ENCODE measurements at regions not wholly inside any gene's neighbourhood (a gene's known extent, or its start where the extent isn't known, plus 50 kb on each side); places are given as distances from the start of the nearest gene placed in this dataset.

DNA sequence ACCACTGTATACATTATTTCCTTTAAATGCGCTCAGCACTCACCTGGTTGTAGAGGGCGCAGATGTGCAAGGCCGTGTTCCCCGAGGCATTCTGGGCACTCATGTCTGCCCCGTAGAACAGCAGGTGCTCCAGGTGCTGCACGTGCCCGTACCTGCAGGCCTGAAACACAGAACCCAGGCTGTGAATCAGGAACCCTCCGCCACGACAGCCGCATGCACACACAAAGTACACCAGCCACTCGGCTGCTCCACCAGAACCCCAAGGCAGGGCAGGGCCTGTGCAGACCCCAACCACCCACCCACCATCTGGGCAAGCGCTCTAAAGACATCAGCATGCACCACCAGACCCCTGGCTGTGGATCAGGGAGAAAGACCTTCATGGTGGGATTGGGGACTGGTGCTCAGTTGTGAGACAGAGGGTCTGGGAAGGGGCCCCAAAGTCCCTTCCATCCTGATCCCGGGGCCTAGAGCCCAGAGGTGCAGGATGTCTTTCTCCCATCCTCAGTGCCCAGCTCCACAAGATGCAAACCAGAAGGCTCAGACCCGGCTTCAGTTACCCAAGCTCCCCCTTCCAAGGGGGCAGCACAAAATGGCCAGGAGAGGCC, 177.2 kb downstream of the SHANK2 start:
- DNase-seq (ENCODE audit: low spot score) = no peak

DNA sequence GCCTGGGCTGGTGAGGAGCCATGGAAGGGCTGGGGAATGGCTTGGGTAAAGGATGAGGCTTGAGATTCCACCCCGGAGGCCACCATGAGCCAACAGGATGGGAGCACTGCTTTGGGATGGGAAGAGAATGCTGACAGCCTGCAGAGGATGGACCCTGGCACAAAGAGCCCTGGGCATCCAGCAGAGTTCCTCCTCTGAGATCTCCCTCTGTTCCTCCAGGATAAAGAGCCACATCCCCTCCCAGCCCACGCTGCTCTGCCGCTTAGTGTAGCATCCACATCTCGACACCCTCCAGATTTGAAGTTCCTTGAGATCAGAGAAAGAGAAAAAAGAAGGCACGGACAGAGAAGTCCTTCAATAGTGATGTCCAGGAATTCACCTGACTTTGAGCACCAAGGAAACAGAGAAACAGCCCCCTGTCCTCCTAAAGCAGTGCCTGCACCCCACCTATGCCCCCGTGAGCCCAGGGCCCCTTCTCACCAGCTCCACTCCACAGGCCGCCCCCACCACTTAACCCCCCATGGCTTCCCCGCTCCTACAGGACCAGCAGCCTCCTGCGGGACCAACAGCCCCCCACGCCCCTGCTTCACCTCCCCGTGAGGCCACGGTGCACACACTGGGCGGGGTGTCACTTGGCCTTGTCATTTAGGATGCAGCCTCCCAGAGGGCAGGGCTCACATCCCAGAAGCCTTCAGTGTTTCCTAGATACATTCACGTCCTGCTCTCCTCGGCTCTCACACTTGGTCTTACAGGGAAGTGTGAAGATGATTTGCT, 180.5 kb downstream of the SHANK2 start:
- DNase-seq (ENCODE audit: low spot score) = no peak

DNA sequence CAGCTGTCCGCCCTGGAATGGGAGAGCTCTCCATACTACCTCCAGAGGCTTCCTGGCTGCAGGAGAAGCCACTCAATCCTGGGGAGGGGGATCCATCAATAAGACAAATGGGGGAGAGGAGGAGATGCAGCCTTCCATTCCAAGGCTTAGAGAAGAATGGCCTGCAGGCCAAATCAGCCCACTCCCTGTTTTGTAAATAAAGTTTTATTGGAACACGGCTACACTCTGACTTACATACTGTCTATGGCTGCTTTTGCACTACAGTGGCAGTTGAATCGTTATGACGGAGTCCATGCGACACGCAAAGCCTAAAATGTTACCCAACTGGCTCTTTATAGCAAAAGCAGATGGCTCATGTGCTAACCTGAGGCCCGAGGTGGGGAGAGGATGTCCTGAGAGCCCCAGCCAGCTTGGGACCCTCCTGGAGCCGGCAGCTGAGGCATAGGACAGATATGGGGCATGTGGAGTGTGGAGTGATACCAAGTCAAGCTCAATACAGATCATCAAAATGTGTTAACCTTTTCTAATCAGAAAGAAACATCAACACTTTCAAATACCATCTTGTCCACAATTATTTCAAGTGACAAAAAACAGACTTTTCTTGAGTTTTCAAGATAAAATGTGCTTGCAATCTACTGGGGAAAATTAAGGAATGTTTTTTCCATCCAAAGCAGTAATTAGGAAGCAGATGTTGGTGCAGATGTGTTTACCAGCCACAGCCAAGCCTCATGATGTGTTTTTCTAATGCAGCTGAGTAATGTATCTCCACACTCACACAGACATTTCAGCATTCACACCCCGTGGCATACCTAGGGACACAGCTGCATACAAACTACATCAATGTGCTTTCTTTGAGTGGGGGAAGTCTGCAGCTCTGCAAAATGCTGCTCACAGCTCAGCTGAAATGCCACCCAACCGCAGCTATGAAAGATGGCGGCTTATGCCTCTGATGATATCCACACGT, 181.6 kb downstream of the SHANK2 start:
- DNase-seq (ENCODE audit: low spot score) = no peak

DNA sequence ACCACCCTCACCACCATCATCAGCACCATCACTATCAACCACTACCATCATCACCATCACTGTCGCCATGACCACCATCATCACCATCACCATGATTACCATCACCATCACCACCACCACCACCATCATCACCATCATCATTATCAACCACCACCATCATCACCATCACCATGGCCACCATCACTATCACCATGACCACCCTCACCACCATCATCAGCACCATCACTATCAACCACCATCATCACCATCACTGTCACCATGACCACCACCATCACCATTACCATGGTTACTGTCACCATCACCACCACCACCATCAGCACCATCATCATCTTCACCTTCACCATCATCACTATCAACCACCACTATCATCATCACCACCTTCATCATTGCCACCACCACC, 183.4 kb downstream of the SHANK2 start:
- no peak for DNase-seq (ENCODE audit: low spot score)

DNA sequence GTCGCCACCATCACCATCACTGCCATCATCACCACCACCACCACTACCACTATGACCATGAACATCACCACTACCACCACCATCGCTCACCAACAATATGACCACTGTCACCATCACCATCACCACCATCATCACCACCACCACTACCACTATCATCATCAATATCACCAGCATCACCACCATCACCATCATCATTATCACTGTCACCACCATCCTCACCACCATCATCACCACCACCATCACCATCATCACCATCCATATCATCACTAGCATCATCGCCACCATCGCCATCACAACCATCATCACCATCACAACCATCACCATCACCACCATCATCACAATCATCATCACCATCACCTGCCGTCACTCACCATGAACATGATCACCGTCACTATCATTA, 184.6 kb downstream of the SHANK2 start:
- DNase-seq (ENCODE audit: low spot score) = no peak

DNA sequence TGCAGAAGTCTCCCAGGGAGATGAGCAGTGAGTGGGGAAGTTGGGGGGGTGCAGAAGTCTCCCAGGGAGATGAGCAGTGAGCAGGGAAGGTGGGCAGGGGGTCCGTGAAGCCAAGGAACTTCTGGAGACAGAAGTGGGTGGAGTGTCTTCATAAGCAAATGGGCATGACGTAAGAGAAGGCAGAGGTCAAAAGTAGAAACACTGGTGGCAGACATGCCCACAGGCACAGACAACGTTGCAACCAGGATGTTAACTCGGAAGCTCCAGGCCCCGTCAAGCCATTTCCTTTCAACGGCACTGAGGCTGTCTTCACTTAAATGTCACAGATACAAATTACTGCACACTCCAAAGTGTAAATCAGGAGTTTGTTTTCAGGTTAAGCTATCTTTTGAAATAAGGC, 186.1 kb downstream of the SHANK2 start:
- no peak for DNase-seq (ENCODE audit: low spot score)

DNA sequence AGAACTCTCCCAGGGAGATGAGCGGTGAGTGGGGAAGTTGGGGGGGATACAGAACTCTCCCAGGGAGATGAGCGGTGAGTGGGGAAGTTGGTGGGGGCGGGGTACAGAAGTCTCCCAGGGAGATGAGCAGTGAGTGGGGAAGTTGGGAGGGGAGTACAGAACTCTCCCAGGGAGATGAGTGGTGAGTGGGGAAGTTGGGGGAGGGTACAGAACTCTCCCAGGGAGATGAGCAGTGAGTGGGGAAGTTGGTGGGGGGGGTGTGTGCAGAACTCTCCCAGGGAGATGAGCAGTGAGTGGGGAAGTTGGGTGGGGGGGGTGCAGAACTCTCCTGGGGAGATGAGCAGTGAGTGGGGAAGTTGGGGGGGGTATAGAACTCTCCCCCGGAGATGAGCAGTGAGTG, 186.5 kb downstream of the SHANK2 start:
- DNase-seq (ENCODE audit: low spot score) = no peak

DNA sequence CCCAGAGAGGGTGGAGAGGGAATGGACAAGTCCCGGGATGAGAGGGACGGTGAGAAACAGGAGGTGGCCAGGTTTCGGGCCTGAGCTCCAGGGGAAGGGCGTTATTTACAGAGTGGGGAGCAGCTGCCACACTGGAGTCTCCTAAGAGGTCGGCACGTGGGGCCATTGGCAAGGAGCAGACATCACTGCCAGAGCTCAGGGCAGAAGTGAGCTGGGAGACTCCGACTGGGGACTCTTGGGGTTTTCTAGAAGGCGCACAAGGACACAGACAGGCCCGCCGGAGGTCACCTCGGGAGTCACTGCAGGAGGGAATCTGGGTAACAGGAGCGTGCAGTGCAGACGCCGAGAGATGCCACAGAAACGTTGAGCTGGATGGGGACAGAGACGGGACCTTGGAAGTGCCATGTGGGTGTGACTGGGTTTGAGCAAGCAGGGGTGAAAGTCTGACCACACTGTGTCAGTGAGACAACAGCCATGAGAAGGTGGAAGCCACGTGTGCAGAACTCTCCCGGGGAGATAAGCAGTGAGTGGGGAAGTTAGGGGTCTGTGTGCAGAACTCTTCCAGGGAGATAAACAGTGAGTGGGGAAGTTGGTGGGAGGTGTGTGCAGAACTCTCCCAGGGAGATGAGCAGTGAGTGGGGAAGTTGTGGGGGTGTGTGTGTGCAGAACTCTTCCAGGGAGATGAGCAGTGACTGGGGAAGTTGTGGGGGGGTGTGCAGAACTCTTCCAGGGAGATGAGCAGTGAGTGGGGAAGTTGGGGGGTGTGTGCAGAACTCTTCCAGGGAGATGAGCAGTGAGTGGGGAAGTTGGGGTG, 187.5 kb downstream of the SHANK2 start:
- DNase-seq (ENCODE audit: low spot score) = no peak

DNA sequence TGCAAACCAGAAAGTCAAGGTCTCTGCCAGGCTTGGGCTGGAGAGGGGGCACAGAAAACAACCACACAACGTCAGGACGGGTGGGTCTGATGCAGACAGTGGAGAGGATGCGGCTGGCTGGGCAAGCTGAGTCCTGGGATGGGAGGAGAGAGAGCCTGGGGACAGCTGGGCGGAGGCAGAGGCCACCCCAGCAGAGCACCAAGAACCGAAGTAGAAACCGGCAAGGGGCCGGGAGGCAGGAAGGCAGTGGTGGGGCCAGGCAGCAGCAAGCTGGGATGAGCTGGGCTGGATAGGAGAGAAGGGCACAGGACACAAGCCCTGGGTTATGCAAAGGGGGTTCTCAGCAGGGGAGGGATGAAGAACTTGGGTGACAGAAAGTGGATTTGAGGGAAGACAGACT, 188.2 kb downstream of the SHANK2 start:
- DNase-seq (ENCODE audit: low spot score) = no peak

DNA sequence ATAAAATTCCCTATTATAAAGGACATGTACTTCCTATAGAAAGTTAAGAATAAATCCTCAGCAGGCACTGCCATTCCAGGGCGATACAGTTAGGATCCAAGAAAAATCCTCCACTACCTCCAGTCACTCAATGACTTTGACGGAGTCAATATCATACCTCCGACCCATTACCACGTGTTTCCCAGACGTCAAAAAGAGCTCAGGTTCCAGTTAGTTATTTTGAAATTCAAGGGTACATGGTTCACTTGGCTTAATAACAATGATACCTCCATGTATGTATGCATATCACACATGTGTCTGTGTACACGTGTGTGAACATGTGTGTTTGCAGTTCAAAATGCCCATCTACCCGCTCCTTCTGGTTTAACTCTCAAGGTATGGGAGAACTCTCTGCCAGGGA, 189.2 kb downstream of the SHANK2 start:
- DNase-seq (ENCODE audit: low spot score) = no peak

DNA sequence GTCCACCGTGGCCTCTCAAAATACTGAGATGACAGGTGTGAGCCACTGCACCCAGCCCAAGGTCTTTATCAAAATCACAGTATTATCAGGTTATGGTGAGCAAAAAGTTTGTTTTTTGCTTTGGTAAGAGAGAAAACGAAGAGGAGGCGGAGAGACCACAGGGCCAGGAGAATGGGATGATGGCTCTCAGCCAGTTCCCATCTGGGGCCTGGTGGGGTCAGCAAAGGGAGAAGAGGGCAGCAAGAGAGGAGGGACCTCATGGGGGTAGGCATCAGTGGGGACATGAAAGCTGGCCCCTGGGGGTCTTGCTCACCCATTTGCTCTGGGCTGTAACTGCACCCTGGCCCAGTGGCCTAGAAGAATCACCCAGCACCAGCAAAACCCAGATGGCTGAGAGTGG, 190.2 kb downstream of the SHANK2 start:
- DNase-seq (ENCODE audit: low spot score) = no peak

DNA sequence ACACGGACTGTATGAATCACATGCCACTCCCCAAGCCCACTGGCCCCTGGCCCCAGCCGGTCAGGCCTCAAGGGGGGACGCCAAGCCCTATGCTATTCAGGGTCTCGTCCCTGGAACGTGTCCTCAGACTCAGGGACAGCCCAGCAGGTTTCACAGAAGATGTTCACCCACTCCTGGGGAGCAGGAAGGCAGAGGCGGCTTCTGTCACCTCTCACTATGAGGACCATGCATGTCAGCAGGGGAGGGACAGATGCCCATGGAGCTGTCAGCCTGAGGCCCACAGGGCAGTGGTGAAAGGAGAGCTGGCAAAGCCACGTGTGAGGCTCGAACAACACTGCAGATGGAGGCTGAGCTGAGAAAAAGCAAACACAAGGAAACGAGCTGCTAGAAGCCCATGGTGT, 192.0 kb downstream of the SHANK2 start:
- DNase-seq (ENCODE audit: low spot score) = no peak

DNA sequence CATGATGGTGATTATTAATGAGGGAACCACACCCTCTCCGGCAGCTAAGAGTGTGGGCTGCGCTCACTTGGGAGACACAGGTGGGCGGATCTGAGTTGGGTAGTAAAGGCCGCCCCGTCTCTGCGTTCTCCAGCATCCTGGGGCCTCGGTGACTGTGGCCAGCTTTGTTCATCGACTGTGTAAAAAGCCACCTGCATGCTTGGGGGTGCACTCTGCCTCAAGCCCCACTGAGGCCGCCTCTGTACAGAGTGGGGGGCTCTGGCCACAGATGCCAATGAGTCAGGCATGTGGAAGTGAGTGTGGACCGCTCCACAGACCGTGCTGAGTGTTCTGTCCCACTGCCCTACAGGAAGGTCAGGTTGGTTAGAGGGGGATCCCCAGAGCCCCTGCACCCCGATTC, 192.7 kb downstream of the SHANK2 start:
- no peak for DNase-seq (ENCODE audit: low spot score)

DNA sequence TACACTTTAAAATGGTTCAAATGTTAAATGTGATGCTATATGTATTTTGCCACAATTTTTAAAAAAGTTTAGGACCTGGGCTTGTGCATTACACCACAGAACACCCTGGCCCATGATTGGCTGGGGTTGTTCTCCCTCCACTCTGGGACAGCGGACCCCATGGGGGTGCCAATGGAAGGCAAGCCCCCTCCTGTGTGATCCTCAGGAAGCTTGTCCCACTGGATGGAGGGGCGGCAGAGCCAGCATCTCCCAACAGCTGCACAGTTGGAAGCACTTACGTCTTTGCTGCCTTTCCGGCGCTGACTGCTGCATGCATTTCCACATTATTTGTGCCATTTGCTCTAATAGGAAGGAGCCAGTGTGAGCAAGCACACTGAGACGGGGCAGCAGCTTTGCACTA, 196.5 kb downstream of the SHANK2 start:
- no peak for DNase-seq (ENCODE audit: low spot score)
